Transverse colon (tissue), 4 donors: ENCODE measurements at regions not wholly inside any gene's neighbourhood (a gene's known extent, or its start where the extent isn't known, plus 50 kb on each side); places are given as distances from the start of the nearest gene placed in this dataset.

Experiments
- CTCF ChIP-seq, 5 experiments: fragments of 200-600 bp in 3 of 5; fragments of 450-650 bp in 2 of 5; sonication (generic) in 3 of 5; IDR thresholded peaks; 1 replicate in 2 of 5; 2 replicates in 3 of 5; pipeline ENCODE4 v1.5.1; 2016 to 2017; ENCODE audit warnings: antibody characterized with exemption in 5 of 5, inconsistent platforms in 3 of 5, mild to moderate bottlenecking in 2 of 5, moderate library complexity in 1 of 5
- EP300 ChIP-seq: sonication (generic); formaldehyde crosslinking; IDR thresholded peaks from one replicate; pipeline ENCODE4 v1.6.1; 2017; ENCODE audit warnings: antibody characterized with exemption, low read depth
- POLR2A ChIP-seq: fragments of 450-650 bp; IDR thresholded peaks from one replicate; pipeline ENCODE4 v1.6.1; 2016; ENCODE audit warnings: antibody characterized with exemption, mild to moderate bottlenecking, moderate library complexity
- POLR2AphosphoS5 ChIP-seq, 3 donors: sonication (generic); formaldehyde crosslinking; IDR thresholded peaks; one replicate each; pipeline ENCODE4 v1.6.1; 2016; ENCODE audit warnings: antibody characterized with exemption in 3 of 3

GRCh38 chr13:72113076-72113475 lies 246.1 kb upstream of the DACH1 start:
- TF ChIP-seq CTCF (IDR thresholded peaks at IDR 0.05) (no peak), POLR2A (no peak), POLR2AphosphoS5 (IDR thresholded peaks at IDR 0.05) (no peak), EP300 (no peak)
